Stimulated activated naive B cell treated with anti-CD40 and anti-IgM and Interleukin-4, amounts not matched to agents 10 μg/mL and 1 μg/mL and 100 μg/mL, for 72 hours (primary cell): ENCODE measurements at regions not wholly inside any gene's neighbourhood (a gene's known extent, or its start where the extent isn't known, plus 50 kb on each side); places are given as distances from the start of the nearest gene placed in this dataset.
"Not testable (repeated sequence)": the region's sequence is repeated elsewhere in the genome, so short reads cannot be mapped to it uniquely, and the experiment has no call there.

Source experiments
- ATAC-seq, 2 donors: fragments of 150-1000 bp; cut with Tn5 transposase; replicated peaks; 2 replicates each; pipeline ENCODE4 v1.10.0; 2021; ENCODE audit warnings: moderate library complexity in 1 of 2
- DNase-seq: peaks from one replicate; pipeline ENCODE4 v3.0.0; 2021
- H3K27ac Mint-ChIP-seq: one replicate; pipeline ENCODE4 v1.8.0; 2022; ENCODE audit warnings: mild to moderate bottlenecking, mixed read lengths
- H3K27me3 Mint-ChIP-seq, 2 donors: one replicate each; pipeline ENCODE4 v1.8.0; 2022; ENCODE audit warnings: mixed read lengths in 2 of 2
- H3K36me3 Mint-ChIP-seq, 2 donors: one replicate each; pipeline ENCODE4 v1.8.0; 2022; ENCODE audit warnings: mixed read lengths in 2 of 2, mild to moderate bottlenecking in 1 of 2
- H3K4me1 Mint-ChIP-seq, 2 donors: one replicate each; pipeline ENCODE4 v1.8.0; 2022; ENCODE audit warnings: mixed read lengths in 2 of 2, mild to moderate bottlenecking in 1 of 2
- H3K4me3 Mint-ChIP-seq, 2 donors: one replicate each; pipeline ENCODE4 v1.8.0; 2022; ENCODE audit warnings: mild to moderate bottlenecking in 2 of 2, mixed read lengths in 2 of 2, moderate library complexity in 1 of 2
- H3K9me3 Mint-ChIP-seq, 2 donors: one replicate each; pipeline ENCODE4 v1.8.0; 2022; ENCODE audit warnings: mixed read lengths in 2 of 2, mild to moderate bottlenecking in 1 of 2

DNA sequence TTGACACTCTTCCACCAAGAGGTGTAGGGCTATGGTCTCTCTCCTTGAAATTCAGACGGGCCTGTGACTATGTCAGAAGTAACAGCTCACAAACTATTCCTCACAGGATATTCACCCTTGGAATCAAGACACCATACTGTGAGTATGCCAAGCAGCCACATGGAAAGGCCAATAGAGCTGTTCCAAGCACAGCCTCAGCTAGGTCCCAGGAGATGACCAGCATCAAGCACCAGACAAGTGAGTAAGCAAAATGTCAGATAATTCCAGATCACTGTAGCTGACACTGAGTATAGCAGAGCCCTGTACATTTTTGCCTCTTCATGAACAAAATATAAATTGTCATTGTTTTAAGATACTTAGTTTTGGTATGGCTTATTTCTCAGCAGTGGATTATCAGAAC, 88.1 kb upstream of the KCND2 start:
- ATAC-seq = peak in 1 of 2 donors; percentile 23
- no peaks in the 10 kb centered on the region for H3K27me3 Mint-ChIP-seq
- H3K9me3 Mint-ChIP-seq = no peaks in the 10 kb centered on the region
- H3K36me3 Mint-ChIP-seq = no peaks in the 10 kb centered on the region
- H3K27ac Mint-ChIP-seq = no peak overlapping the region
- H3K4me1 Mint-ChIP-seq = no peaks in the 10 kb centered on the region
- DNase-seq = no peak
- no peak overlapping the region for H3K4me3 Mint-ChIP-seq

DNA sequence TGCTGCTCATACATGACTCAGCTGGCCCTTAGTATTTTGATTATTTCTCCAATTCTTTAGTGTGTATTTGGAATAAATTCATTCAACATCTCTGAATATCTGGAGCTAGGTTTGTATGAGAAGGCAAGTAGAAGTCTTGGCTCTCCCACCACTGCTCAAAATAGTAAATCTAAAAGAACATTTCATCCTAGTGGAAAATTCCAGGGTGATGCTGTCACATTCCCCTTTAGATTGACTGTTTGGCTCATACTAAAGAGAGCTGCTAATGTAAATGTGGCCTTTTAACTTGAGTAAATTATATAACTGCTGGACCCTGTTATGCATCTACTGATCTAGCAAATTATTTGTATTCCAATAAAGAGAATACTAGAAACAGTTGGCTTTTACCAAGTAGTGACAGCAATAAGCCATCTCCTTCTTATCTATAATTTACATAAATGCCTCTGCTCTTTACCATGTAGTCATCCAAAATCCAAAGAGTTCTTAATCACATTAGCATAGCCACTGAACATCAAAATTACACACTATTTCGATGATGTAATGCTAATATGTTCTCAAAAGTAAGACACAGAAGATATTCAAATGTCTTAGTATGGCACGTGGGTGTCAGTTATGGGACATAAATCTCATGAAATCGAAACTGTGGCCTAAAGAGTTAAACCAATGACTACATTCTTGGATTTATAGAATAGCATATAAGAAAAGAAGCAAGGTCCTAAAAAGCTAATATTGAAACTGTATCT, 86.9 kb upstream of the KCND2 start:
- no peaks in the 10 kb centered on the region for H3K9me3 Mint-ChIP-seq
- H3K27ac Mint-ChIP-seq = no peak overlapping the region
- DNase-seq = no peak
- H3K4me1 Mint-ChIP-seq = no peaks in the 10 kb centered on the region
- H3K4me3 Mint-ChIP-seq = no peak overlapping the region
- no peak for ATAC-seq
- no peaks in the 10 kb centered on the region for H3K36me3 Mint-ChIP-seq
- H3K27me3 Mint-ChIP-seq = no peaks in the 10 kb centered on the region

- no peak overlapping the region for H3K27ac Mint-ChIP-seq
Measured at GRCh38 chr7:120186688-120187087, 86.3 kb upstream of the KCND2 start.

DNA sequence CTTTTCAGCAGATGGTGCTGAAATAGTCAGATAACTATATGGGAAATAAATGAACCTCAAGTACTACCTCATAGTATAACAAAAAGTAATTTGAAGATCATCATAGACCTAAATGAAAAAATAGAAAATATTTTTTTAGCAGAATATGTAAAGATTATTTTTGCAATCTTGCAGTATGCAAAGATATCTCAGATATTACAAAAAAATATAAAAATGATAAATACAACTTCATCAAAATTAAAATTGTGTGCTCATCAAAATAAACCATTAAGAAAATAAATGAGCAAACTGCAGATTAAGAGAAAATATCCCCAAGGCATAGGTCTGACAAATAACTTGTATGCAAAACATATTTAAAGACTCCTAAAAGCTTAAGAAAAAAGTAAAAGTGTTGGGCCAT, 83.4 kb upstream of the KCND2 start:
- ATAC-seq (no peak), DNase-seq (no peak)
- Mint-ChIP-seq H3K27me3 (no peaks in the 10 kb centered on the region), H3K4me1 (no peaks in the 10 kb centered on the region), H3K9me3 (peaks cover 0 to 4% of the 10 kb centered on the region in 2 donors), H3K4me3 (no peak overlapping the region), H3K27ac (no peak overlapping the region), H3K36me3 (no peaks in the 10 kb centered on the region)

More at GRCh38 chr7:120186688-120187087, 86.3 kb upstream of the KCND2 start:
- Mint-ChIP-seq H3K4me3 (no peak overlapping the region), H3K36me3 (no peaks in the 10 kb centered on the region), H3K27me3 (no peaks in the 10 kb centered on the region), H3K4me1 (no peaks in the 10 kb centered on the region), H3K9me3 (no peaks in the 10 kb centered on the region)
- DNase-seq (no peak), ATAC-seq (no peak)

DNA sequence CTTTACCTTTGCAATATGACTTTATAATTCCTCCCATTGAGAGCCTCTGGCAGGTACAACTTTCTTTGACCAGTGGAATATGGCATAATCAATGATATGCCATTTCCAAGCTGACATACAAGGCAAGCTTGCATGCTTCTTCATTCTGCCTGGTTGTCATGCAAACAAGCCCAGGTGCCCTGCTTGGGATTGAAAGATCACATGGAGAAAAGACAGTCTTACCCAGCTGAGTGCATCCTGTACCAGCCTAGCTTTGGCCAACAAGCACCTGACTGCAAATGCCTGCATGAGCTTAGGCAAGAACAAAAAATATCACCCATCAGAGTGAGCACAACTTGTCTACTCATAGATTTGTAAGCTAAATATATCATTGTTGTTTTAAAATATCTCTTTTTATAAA, 82.9 kb upstream of the KCND2 start:
- no peaks in the 10 kb centered on the region for H3K36me3 Mint-ChIP-seq
- H3K27ac Mint-ChIP-seq = no peak overlapping the region

GRCh38 chr7:120190566-120190965, 82.4 kb upstream of the KCND2 start:
- Mint-ChIP-seq H3K27ac (no peak overlapping the region), H3K27me3 (no peaks in the 10 kb centered on the region), H3K4me3 (no peak overlapping the region), H3K9me3 (peaks cover 0 to 9% of the 10 kb centered on the region in 2 donors), H3K36me3 (no peaks in the 10 kb centered on the region), H3K4me1 (no peaks in the 10 kb centered on the region)
- ATAC-seq (no peak), DNase-seq (no peak)

More for the DNA sequence above, 82.9 kb upstream of the KCND2 start:
- DNase-seq (no peak), ATAC-seq (no peak)
- no peaks in the 10 kb centered on the region for H3K27me3 Mint-ChIP-seq
- no peak overlapping the region for H3K4me3 Mint-ChIP-seq
- no peaks in the 10 kb centered on the region for H3K4me1 Mint-ChIP-seq
- peaks cover 0 to 5% of the 10 kb centered on the region in 2 donors for H3K9me3 Mint-ChIP-seq

DNA sequence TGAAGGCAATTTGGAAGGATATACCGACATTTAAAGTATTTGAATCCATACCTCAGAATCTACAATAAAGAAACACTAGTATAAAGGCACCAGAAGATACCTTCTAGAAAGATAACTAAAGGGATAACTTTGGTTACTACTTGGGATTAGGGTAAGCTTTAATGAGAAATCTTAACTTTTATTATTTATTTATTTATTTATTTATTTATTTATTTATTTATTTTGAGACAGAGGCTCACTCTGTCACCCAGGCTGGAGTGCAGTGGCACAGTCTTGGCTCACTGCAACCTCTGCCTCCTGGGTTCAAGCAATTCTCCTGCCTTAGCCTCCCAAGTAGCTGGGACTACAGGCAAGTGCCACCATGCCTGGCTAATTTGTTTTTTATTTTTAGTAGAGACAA, 81.6 kb upstream of the KCND2 start:
- not testable (repeated sequence) for H3K27me3 Mint-ChIP-seq, H3K4me3 Mint-ChIP-seq, DNase-seq, H3K4me1 Mint-ChIP-seq, H3K36me3 Mint-ChIP-seq, H3K27ac Mint-ChIP-seq, ATAC-seq
- H3K9me3 Mint-ChIP-seq = peaks cover 0 to 11% of the 10 kb centered on the region in 2 donors

- ATAC-seq (no peak), DNase-seq (no peak)
- H3K36me3 Mint-ChIP-seq = no peaks in the 10 kb centered on the region
- no peak overlapping the region for H3K27ac Mint-ChIP-seq
- H3K9me3 Mint-ChIP-seq = no peaks in the 10 kb centered on the region
- no peaks in the 10 kb centered on the region for H3K4me1 Mint-ChIP-seq
- H3K27me3 Mint-ChIP-seq = no peaks in the 10 kb centered on the region
- no peak overlapping the region for H3K4me3 Mint-ChIP-seq
Measured at GRCh38 chr7:120201290-120201689, 71.7 kb upstream of the KCND2 start.

- no peak overlapping the region for H3K4me3 Mint-ChIP-seq
- no peaks in the 10 kb centered on the region for H3K27me3 Mint-ChIP-seq
- no peak overlapping the region for H3K27ac Mint-ChIP-seq
- no peaks in the 10 kb centered on the region for H3K36me3 Mint-ChIP-seq
- no peak for ATAC-seq
- no peaks in the 10 kb centered on the region for H3K4me1 Mint-ChIP-seq
- DNase-seq = no peak
- H3K9me3 Mint-ChIP-seq = peaks cover 6 to 9% of the 10 kb centered on the region in 2 donors
Measured at GRCh38 chr7:120205101-120205500, 67.9 kb upstream of the KCND2 start.

DNA sequence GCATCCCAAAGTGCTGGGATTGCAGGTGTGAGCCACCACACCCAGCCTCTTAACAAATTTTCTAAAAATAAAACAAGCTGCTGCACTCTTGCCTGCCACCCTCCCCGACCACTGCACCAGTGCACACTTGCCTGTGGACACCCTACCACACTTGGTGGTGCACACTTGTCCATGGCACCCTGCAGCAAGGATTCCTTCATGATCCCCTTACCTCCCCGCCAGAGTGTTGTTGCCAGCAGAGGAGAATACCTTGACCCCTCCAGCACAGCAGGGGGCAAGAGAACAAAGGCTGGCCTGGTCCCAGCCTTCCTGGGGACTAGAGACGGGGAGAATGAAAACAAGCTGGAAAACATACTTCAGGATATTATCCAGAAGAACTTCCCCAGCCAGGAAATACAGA, 65.9 kb upstream of the KCND2 start:
- ATAC-seq (no peak), DNase-seq (no peak)
- Mint-ChIP-seq H3K4me1 (no peaks in the 10 kb centered on the region), H3K27me3 (no peaks in the 10 kb centered on the region), H3K36me3 (no peaks in the 10 kb centered on the region), H3K9me3 (peaks cover 11 to 12% of the 10 kb centered on the region in 2 donors), H3K4me3 (no peak overlapping the region), H3K27ac (no peak overlapping the region)

DNA sequence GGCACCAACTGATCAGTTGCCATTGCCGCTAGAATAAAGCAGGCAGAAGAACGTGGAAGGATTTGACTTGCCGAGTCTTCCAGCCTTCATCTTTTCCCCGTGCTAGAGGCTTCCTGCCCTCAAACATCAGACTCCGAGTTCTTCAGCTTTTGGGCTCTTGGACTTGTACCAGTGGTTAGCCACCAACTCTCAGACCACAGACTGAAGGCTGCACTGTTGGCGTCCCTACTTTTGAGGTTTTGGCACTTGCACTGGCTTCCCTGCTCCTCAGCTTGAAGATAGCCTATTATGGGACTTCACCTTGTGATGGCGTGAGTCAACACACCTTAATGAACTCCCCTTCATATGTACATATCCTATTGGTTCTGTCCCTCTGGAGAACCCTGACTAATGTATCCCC, 57.3 kb upstream of the KCND2 start:
- no peak for ATAC-seq
- Mint-ChIP-seq H3K27ac (no peak overlapping the region), H3K36me3 (no peaks in the 10 kb centered on the region), H3K9me3 (peaks cover 0 to 8% of the 10 kb centered on the region in 2 donors), H3K27me3 (no peaks in the 10 kb centered on the region), H3K4me3 (no peak overlapping the region), H3K4me1 (no peaks in the 10 kb centered on the region)
- DNase-seq = no peak

GRCh38 chr7:120216947-120217346, 56.0 kb upstream of the KCND2 start:
- no peaks in the 10 kb centered on the region for H3K36me3 Mint-ChIP-seq
- H3K27me3 Mint-ChIP-seq = no peaks in the 10 kb centered on the region
- no peaks in the 10 kb centered on the region for H3K4me1 Mint-ChIP-seq
- no peak overlapping the region for H3K4me3 Mint-ChIP-seq
- DNase-seq (no peak), ATAC-seq (no peak)
- no peak overlapping the region for H3K27ac Mint-ChIP-seq
- H3K9me3 Mint-ChIP-seq = peaks cover 0 to 5% of the 10 kb centered on the region in 2 donors

- H3K9me3 Mint-ChIP-seq = no peaks in the 10 kb centered on the region
- H3K36me3 Mint-ChIP-seq = no peaks in the 10 kb centered on the region
- H3K4me1 Mint-ChIP-seq = no peaks in the 10 kb centered on the region
- H3K27ac Mint-ChIP-seq = no peak overlapping the region
- no peaks in the 10 kb centered on the region for H3K27me3 Mint-ChIP-seq
- ATAC-seq (no peak), DNase-seq (no peak)
- no peak overlapping the region for H3K4me3 Mint-ChIP-seq
Measured at GRCh38 chr7:120218712-120219111, 54.3 kb upstream of the KCND2 start.

- Mint-ChIP-seq H3K9me3 (no peaks in the 10 kb centered on the region), H3K27ac (no peak overlapping the region), H3K36me3 (no peaks in the 10 kb centered on the region), H3K27me3 (no peaks in the 10 kb centered on the region), H3K4me1 (no peaks in the 10 kb centered on the region), H3K4me3 (no peak overlapping the region)
- DNase-seq (no peak), ATAC-seq (no peak)
Measured at GRCh38 chr7:120221666-120222065, 51.3 kb upstream of the KCND2 start.
